Activated T-cell treated with anti-CD3 and anti-CD28 coated beads for 4 hours (primary cell): ENCODE measurements at regions not wholly inside any gene's neighbourhood (a gene's known extent, or its start where the extent isn't known, plus 50 kb on each side); places are given as distances from the start of the nearest gene placed in this dataset.
"Not testable (repeated sequence)": the region's sequence is repeated elsewhere in the genome, so short reads cannot be mapped to it uniquely, and the experiment has no call there.

Source experiments
- DNase-seq: peaks from one replicate; pipeline ENCODE4 v3.0.0-alpha.2; 2020

- DNase-seq = not testable (repeated sequence)
Measured at GRCh38 chr14:105768039-105768438, 241.7 kb downstream of the TMEM121 start.

GRCh38 chr14:105769061-105769730 is 242.8 kb downstream of the TMEM121 start:
- DNase-seq = not testable (repeated sequence)

GRCh38 chr14:105770619-105771216 is 244.3 kb downstream of the TMEM121 start:
- not testable (repeated sequence) for DNase-seq

- not testable (repeated sequence) for DNase-seq
Measured at GRCh38 chr14:105771261-105772226, 245.2 kb downstream of the TMEM121 start.

- not testable (repeated sequence) for DNase-seq
Measured at GRCh38 chr14:105772710-105773250, 246.4 kb downstream of the TMEM121 start.

GRCh38 chr14:105773584-105773983 is 247.2 kb downstream of the TMEM121 start:
- no peak for DNase-seq

GRCh38 chr14:105774001-105774400 is 247.6 kb downstream of the TMEM121 start:
- DNase-seq = no peak

- DNase-seq = not testable (repeated sequence)
Measured at GRCh38 chr14:105774585-105775348, 248.4 kb downstream of the TMEM121 start.

- DNase-seq = not testable (repeated sequence)
Measured at GRCh38 chr14:105775349-105775923, 249.1 kb downstream of the TMEM121 start.

- not testable (repeated sequence) for DNase-seq
Measured at GRCh38 chr14:105776112-105776511, 249.7 kb downstream of the TMEM121 start.

GRCh38 chr14:105776924-105777323 is 250.5 kb downstream of the TMEM121 start:
- DNase-seq = no peak

- no peak for DNase-seq
Measured at GRCh38 chr14:105783707-105784106, 257.3 kb downstream of the TMEM121 start.

- DNase-seq = no peak
Measured at GRCh38 chr14:105793836-105794235, 267.5 kb downstream of the TMEM121 start.

- no peak for DNase-seq
Measured at GRCh38 chr14:105797546-105797945, 271.2 kb downstream of the TMEM121 start.

- no peak for DNase-seq
Measured at GRCh38 chr14:105805701-105806100, 279.3 kb downstream of the TMEM121 start.

- no peak for DNase-seq
Measured at GRCh38 chr14:105806568-105806967, 280.2 kb downstream of the TMEM121 start.

- DNase-seq = no peak
Measured at GRCh38 chr14:105817971-105818711, 291.8 kb downstream of the TMEM121 start.

GRCh38 chr14:105818712-105819005 is 292.3 kb downstream of the TMEM121 start:
- no peak for DNase-seq

GRCh38 chr14:105830171-105830570 is 303.8 kb downstream of the TMEM121 start:
- no peak for DNase-seq

GRCh38 chr14:105836160-105836559 is 309.8 kb downstream of the TMEM121 start:
- no peak for DNase-seq

- DNase-seq = no peak
Measured at GRCh38 chr14:105836730-105837129, 310.3 kb downstream of the TMEM121 start.
